ENCODE measurements at regions not wholly inside any gene's neighbourhood (a gene's known extent, or its start where the extent isn't known, plus 50 kb on each side); places are given as distances from the start of the nearest gene placed in this dataset.

DNA sequence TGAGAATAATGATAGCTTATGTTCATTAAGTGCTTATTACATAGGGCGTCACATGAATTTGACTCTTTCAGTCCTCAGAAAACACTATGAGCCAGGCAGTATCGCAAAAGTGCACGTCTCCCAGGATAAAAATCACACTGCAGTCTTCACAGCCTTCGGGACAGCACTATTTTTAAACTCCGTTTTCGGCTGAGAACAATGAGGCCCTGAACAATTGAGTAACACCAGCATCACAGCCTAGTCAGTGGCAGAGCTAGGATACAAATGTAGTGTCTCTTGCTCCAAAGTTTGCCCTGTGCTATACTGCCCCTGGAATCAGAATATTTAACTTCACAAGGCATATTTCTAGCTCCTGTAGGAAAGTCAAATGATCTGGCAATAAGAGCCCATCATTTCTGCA, 852.1 kb upstream of the SEMA6D start:
- 73% methylated on average over 6 of the region's 6 CpGs for whole genome bisulfite sequencing
- Histone ChIP-seq H3K4me3 (ENCODE audit: low read length in 2 of 2) (no peak overlapping the region), H3K27ac (ENCODE audit: low read depth in 1 of 2, low read length in 1 of 2) (no peak overlapping the region), H3K27me3 (ENCODE audit: control insufficient read depth in 2 of 2, insufficient read depth in 1 of 2, low read length in 1 of 2) (no peaks in the 10 kb centered on the region), H3K4me1 (ENCODE audit: control insufficient read depth in 2 of 2, insufficient read depth in 2 of 2, low read length in 2 of 2) (no peaks in the 10 kb centered on the region), H3K9me3 (ENCODE audit: control insufficient read depth in 2 of 2, insufficient read depth in 1 of 2, low read length in 1 of 2) (no peaks in the 10 kb centered on the region), H3K36me3 (ENCODE audit: control insufficient read depth in 2 of 2, insufficient read depth in 2 of 2, low read length in 1 of 2) (no peaks in the 10 kb centered on the region)
- no peak for DNase-seq (ENCODE audit: low read depth in 6 of 9, low spot score in 9 of 9)

DNA sequence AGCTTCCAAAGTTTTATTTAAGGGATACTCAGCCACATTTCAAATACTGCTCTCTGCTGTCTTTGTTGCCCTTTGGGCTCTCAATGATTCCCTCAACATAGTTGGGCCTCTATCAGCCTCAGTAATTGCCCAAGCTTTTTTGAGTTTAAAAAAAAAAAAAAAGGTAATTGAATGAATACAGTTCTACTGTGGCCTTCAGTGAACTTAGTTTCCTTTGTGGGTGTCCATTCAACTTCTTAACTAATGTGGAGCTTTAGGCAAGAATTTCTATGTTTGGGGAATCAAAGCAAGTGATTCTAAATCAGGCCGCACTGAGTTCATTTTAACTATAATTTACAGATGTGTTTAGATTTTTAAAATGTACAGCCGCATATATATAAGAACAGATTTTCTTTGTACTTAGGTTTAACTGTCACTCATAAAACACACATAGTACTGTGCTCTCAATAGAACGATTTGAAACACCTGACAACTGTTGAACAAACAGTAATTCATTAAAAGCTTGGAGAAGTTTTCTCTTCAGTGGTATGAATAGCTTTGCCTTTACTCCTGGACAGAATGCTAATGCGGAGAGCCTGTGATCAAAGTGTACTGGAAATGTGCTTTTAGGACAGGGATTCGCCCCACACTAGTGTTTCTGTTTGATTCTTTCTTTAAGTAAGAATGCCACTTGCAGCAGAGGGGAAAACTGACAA, 844.9 kb upstream of the SEMA6D start:
- no peaks in the 10 kb centered on the region for H3K9me3 ChIP-seq (ENCODE audit: control insufficient read depth in 2 of 2, insufficient read depth in 1 of 2, low read length in 1 of 2)
- DNase-seq (ENCODE audit: low read depth in 6 of 9, low spot score in 9 of 9) = no peak
- H3K36me3 ChIP-seq (ENCODE audit: control insufficient read depth in 2 of 2, insufficient read depth in 2 of 2, low read length in 1 of 2) = no peaks in the 10 kb centered on the region
- H3K27me3 ChIP-seq (ENCODE audit: control insufficient read depth in 2 of 2, insufficient read depth in 1 of 2, low read length in 1 of 2) = no peaks in the 10 kb centered on the region
- no peak overlapping the region for H3K27ac ChIP-seq (ENCODE audit: low read depth in 1 of 2, low read length in 1 of 2)
- 69% methylated on average over 5 of the region's 5 CpGs for WGBS
- H3K4me3 ChIP-seq (ENCODE audit: low read length in 2 of 2) = no peak overlapping the region
- no peaks in the 10 kb centered on the region for H3K4me1 ChIP-seq (ENCODE audit: control insufficient read depth in 2 of 2, insufficient read depth in 2 of 2, low read length in 2 of 2)

DNA sequence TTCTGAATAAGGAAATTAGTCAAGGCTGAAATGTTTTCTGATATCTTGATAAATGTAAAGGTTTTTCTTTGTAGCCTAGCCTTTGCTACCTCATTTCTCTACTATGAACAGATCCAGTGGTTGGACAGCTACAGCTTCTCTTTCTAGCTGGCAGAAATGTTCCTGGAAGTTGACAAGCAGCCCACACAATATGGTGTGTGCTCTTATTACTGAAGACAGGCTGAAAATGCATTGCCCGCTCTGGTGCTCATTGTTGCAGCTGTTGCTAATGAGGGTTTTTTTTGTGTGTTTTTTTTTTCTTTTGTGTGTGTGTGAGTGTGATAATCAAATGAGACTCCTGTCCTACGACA, 844.3 kb upstream of the SEMA6D start:
- 94% methylated on average over 2 of the region's 2 CpGs for WGBS
- no peaks in the 10 kb centered on the region for H3K36me3 ChIP-seq (ENCODE audit: control insufficient read depth in 2 of 2, insufficient read depth in 2 of 2, low read length in 1 of 2)
- no peaks in the 10 kb centered on the region for H3K27me3 ChIP-seq (ENCODE audit: control insufficient read depth in 2 of 2, insufficient read depth in 1 of 2, low read length in 1 of 2)
- no peak overlapping the region for H3K4me3 ChIP-seq (ENCODE audit: low read length in 2 of 2)
- no peak for DNase-seq (ENCODE audit: low read depth in 6 of 9, low spot score in 9 of 9)
- H3K27ac ChIP-seq (ENCODE audit: low read depth in 1 of 2, low read length in 1 of 2) = no peak overlapping the region
- H3K9me3 ChIP-seq (ENCODE audit: control insufficient read depth in 2 of 2, insufficient read depth in 1 of 2, low read length in 1 of 2) = no peaks in the 10 kb centered on the region
- no peaks in the 10 kb centered on the region for H3K4me1 ChIP-seq (ENCODE audit: control insufficient read depth in 2 of 2, insufficient read depth in 2 of 2, low read length in 2 of 2)

DNA sequence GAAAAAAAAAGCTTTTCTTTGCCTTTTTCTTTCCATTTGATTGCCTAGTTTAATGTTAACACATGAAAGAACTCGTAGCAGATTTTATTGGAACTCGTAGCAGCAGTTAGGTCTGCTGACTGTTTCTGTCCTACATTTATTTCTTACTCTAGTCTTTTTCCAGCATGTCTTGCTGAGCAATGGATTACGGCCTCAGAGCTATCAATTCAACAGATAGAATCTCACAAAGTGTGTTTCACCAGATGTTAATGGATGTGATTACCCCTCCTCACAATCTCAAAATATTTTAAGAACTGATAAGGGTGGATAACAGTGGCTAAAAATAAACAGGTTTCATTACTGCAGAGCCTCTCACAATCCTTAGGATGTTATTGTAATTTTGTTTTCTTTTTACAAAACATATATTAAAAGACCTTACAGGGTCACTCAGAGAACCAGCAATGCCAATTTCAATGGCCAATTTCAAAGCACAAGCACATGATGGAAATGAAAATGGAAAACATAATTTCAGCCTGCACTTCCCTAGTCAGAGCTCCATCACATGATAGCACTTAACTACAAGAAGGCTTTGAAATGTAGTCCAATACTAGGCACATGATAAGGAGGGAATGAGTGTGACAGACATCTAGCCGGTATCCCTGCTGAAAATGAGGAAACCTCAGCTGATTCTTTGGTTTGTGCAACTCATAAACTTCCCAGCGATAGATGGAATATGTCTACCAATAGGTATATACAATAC, 838.1 kb upstream of the SEMA6D start:
- no peak overlapping the region for H3K4me3 ChIP-seq (ENCODE audit: low read length in 2 of 2)
- WGBS = 41% methylated on average over 5 of the region's 5 CpGs
- no peak for DNase-seq (ENCODE audit: low read depth in 6 of 9, low spot score in 9 of 9)
- H3K4me1 ChIP-seq (ENCODE audit: control insufficient read depth in 2 of 2, insufficient read depth in 2 of 2, low read length in 2 of 2) = no peaks in the 10 kb centered on the region
- H3K27ac ChIP-seq (ENCODE audit: low read depth in 1 of 2, low read length in 1 of 2) = no peak overlapping the region
- H3K27me3 ChIP-seq (ENCODE audit: control insufficient read depth in 2 of 2, insufficient read depth in 1 of 2, low read length in 1 of 2) = no peaks in the 10 kb centered on the region
- no peaks in the 10 kb centered on the region for H3K9me3 ChIP-seq (ENCODE audit: control insufficient read depth in 2 of 2, insufficient read depth in 1 of 2, low read length in 1 of 2)
- H3K36me3 ChIP-seq (ENCODE audit: control insufficient read depth in 2 of 2, insufficient read depth in 2 of 2, low read length in 1 of 2) = no peaks in the 10 kb centered on the region

DNA sequence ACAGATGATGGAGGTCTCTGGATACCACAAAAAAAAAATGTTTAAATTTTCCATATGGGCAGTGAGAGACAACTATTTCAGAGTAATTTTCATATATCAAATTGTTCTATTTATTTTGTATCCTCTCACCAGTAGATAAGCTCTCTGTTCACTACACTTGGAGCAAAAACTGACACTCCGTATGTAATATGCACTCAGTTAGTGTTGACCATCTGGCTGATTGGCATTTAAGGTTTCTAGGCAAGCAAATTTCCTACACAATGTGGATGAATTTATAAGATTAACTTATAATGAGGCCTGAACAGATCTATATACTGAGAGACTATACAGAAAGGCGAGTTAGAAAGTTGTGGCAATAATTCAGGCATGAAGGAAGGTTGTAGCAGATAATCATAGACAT, 836.5 kb upstream of the SEMA6D start:
- no peaks in the 10 kb centered on the region for H3K4me1 ChIP-seq (ENCODE audit: control insufficient read depth in 2 of 2, insufficient read depth in 2 of 2, low read length in 2 of 2)
- H3K4me3 ChIP-seq (ENCODE audit: low read length in 2 of 2) = no peak overlapping the region
- no peaks in the 10 kb centered on the region for H3K36me3 ChIP-seq (ENCODE audit: control insufficient read depth in 2 of 2, insufficient read depth in 2 of 2, low read length in 1 of 2)
- no peak for DNase-seq (ENCODE audit: low read depth in 6 of 9, low spot score in 9 of 9)
- H3K9me3 ChIP-seq (ENCODE audit: control insufficient read depth in 2 of 2, insufficient read depth in 1 of 2, low read length in 1 of 2) = no peaks in the 10 kb centered on the region
- H3K27me3 ChIP-seq (ENCODE audit: control insufficient read depth in 2 of 2, insufficient read depth in 1 of 2, low read length in 1 of 2) = no peaks in the 10 kb centered on the region
- 85% methylated on average over 2 of the region's 2 CpGs for WGBS
- no peak overlapping the region for H3K27ac ChIP-seq (ENCODE audit: low read depth in 1 of 2, low read length in 1 of 2)

DNA sequence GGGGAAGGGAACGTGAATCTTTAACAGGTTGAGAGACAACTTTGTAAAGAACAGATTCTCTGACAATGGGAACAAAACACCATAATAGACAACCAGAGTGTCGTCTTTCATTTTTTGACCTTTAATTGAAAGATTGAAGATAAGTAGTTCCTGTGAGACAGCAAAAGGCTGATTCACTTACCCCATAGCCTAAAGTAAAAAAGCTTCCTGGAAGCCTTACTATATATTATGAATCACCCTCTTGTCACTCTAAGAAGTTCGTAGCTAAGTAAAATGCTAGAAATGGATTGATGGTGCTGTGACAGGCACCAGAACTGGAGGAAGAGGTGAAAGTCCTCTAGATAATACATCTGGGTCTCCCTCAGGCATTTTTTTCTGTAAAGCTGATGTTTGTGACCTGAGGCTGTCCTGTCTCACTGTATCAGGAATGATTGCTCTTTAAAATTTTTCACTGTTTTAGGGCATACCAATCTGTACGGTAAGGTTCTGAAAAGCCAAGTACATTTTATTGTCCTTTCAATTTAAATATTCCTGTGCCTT, 824.6 kb upstream of the SEMA6D start:
- 72% methylated on average over 4 of the region's 4 CpGs for WGBS
- no peak overlapping the region for H3K27ac ChIP-seq (ENCODE audit: low read depth in 1 of 2, low read length in 1 of 2)
- no peak for DNase-seq (ENCODE audit: low read depth in 6 of 9, low spot score in 9 of 9)
- no peaks in the 10 kb centered on the region for H3K4me1 ChIP-seq (ENCODE audit: control insufficient read depth in 2 of 2, insufficient read depth in 2 of 2, low read length in 2 of 2)
- H3K9me3 ChIP-seq (ENCODE audit: control insufficient read depth in 2 of 2, insufficient read depth in 1 of 2, low read length in 1 of 2) = peaks cover 0 to 7% of the 10 kb centered on the region in 2 donors
- H3K27me3 ChIP-seq (ENCODE audit: control insufficient read depth in 2 of 2, insufficient read depth in 1 of 2, low read length in 1 of 2) = no peaks in the 10 kb centered on the region
- no peak overlapping the region for H3K4me3 ChIP-seq (ENCODE audit: low read length in 2 of 2)
- no peaks in the 10 kb centered on the region for H3K36me3 ChIP-seq (ENCODE audit: control insufficient read depth in 2 of 2, insufficient read depth in 2 of 2, low read length in 1 of 2)

DNA sequence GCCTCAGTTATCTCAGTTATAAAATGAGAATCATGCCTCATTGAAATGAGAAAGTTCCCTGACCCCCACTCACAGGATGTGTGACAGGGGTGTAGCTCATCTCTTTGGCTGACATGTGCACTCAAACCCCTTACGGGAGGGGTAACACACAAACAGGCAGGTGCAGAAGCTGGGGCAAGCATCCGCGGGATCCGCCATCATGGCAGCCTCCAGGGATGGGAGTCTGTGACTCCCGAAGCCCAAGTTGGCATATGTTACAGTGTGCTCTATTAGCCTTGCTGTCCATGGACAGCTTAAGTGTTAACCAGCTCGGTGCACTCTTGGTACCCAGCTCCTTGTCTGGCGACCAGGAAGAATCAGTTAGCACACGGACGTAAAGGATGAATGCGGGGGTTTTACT, 822.7 kb upstream of the SEMA6D start:
- H3K36me3 ChIP-seq (ENCODE audit: control insufficient read depth in 2 of 2, insufficient read depth in 2 of 2, low read length in 1 of 2) = no peaks in the 10 kb centered on the region
- no peaks in the 10 kb centered on the region for H3K27me3 ChIP-seq (ENCODE audit: control insufficient read depth in 2 of 2, insufficient read depth in 1 of 2, low read length in 1 of 2)
- no peak overlapping the region for H3K27ac ChIP-seq (ENCODE audit: low read depth in 1 of 2, low read length in 1 of 2)
- H3K4me1 ChIP-seq (ENCODE audit: control insufficient read depth in 2 of 2, insufficient read depth in 2 of 2, low read length in 2 of 2) = no peaks in the 10 kb centered on the region
- no peak overlapping the region for H3K4me3 ChIP-seq (ENCODE audit: low read length in 2 of 2)
- DNase-seq (ENCODE audit: low read depth in 6 of 9, low spot score in 9 of 9) = no peak
- WGBS = 97% methylated on average over 10 of the region's 10 CpGs
- H3K9me3 ChIP-seq (ENCODE audit: control insufficient read depth in 2 of 2, insufficient read depth in 1 of 2, low read length in 1 of 2) = peaks cover 0 to 7% of the 10 kb centered on the region in 2 donors

DNA sequence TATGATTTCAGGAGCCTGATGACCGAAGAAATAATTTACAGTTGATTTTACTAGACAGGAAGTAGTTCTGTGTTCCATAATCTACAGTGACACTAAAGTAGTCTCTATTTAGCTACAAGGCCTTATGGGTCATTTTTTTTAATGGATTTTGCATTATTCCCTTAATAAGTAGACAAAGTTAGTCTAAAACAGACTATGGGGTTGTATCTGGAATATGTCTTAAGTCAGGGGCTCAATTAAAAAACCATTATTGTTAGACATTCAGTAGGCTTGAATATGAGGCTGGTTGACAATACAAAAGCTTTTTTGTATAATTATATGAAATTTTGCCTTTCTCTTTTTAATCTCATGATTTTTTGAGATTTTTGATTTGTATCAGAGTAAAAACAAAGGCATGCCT, 820.0 kb upstream of the SEMA6D start:
- H3K4me3 ChIP-seq (ENCODE audit: low read length in 2 of 2) = no peak overlapping the region
- DNase-seq (ENCODE audit: low read depth in 6 of 9, low spot score in 9 of 9) = no peak
- no peaks in the 10 kb centered on the region for H3K36me3 ChIP-seq (ENCODE audit: control insufficient read depth in 2 of 2, insufficient read depth in 2 of 2, low read length in 1 of 2)
- H3K4me1 ChIP-seq (ENCODE audit: control insufficient read depth in 2 of 2, insufficient read depth in 2 of 2, low read length in 2 of 2) = no peaks in the 10 kb centered on the region
- peaks cover 0 to 7% of the 10 kb centered on the region in 2 donors for H3K9me3 ChIP-seq (ENCODE audit: control insufficient read depth in 2 of 2, insufficient read depth in 1 of 2, low read length in 1 of 2)
- H3K27me3 ChIP-seq (ENCODE audit: control insufficient read depth in 2 of 2, insufficient read depth in 1 of 2, low read length in 1 of 2) = no peaks in the 10 kb centered on the region
- no peak overlapping the region for H3K27ac ChIP-seq (ENCODE audit: low read depth in 1 of 2, low read length in 1 of 2)
- WGBS = 70% methylated on average over 1 of the region's 1 CpG

DNA sequence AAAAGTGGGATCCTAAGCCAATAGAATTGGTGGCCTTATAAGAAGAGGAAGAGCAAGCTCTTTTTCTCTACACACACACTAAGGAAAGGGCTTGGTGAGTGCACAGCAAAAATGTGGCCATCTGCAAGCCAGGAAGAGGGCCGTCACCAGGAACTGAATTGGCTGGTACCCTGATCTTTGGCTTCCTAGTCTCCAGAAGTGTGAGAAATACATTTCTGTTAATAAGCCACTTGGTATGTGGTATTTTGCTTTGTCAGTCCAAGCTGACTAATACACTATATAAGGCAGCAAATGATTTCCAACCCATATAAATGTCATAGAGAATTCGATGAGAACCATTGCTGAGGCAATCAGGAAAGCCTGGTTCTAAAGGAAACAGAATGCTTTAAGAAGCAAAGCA, 816.3 kb upstream of the SEMA6D start:
- no peaks in the 10 kb centered on the region for H3K27me3 ChIP-seq (ENCODE audit: control insufficient read depth in 2 of 2, insufficient read depth in 1 of 2, low read length in 1 of 2)
- no peaks in the 10 kb centered on the region for H3K4me1 ChIP-seq (ENCODE audit: control insufficient read depth in 2 of 2, insufficient read depth in 2 of 2, low read length in 2 of 2)
- H3K27ac ChIP-seq (ENCODE audit: low read depth in 1 of 2, low read length in 1 of 2) = no peak overlapping the region
- H3K4me3 ChIP-seq (ENCODE audit: low read length in 2 of 2) = no peak overlapping the region
- no peak for DNase-seq (ENCODE audit: low read depth in 6 of 9, low spot score in 9 of 9)
- H3K9me3 ChIP-seq (ENCODE audit: control insufficient read depth in 2 of 2, insufficient read depth in 1 of 2, low read length in 1 of 2) = no peaks in the 10 kb centered on the region
- no peaks in the 10 kb centered on the region for H3K36me3 ChIP-seq (ENCODE audit: control insufficient read depth in 2 of 2, insufficient read depth in 2 of 2, low read length in 1 of 2)
- 84% methylated on average over 2 of the region's 2 CpGs for WGBS

Data from thymus (tissue), 11 donors.